HG03060 (cell line): ENCODE measurements at regions not wholly inside any gene's neighbourhood (a gene's known extent, or its start where the extent isn't known, plus 50 kb on each side); places are given as distances from the start of the nearest gene placed in this dataset.

Experiments
- ATAC-seq: cut with Tn5 transposase; IDR thresholded peaks from one replicate; pipeline ENCODE4 v1.9.1; 2021; ENCODE audit warnings: low read depth, moderate number of reproducible peaks; ENCODE audit not compliant: unreplicated experiment

DNA sequence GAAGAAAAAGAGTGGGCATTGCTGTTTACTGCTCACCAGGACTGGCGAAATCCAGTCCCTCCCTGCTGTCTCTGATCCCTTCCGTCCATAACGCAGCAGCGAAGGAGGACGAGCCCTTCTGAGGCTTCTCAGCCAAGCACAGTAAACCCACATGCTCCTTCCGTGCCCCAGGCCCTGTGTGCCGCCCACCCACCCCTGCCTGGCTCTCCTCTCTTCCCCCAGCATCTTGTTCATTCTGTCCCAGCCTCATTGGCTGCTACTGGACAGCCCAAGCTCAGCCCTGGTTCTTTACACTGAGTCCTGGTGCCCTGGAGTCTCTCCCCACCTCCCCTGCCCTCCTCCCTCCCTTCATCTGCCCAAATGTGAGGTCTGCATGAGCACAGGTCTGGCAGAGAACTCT is 559.7 kb downstream of the BRD1 start:
- ATAC-seq, result no peak

DNA sequence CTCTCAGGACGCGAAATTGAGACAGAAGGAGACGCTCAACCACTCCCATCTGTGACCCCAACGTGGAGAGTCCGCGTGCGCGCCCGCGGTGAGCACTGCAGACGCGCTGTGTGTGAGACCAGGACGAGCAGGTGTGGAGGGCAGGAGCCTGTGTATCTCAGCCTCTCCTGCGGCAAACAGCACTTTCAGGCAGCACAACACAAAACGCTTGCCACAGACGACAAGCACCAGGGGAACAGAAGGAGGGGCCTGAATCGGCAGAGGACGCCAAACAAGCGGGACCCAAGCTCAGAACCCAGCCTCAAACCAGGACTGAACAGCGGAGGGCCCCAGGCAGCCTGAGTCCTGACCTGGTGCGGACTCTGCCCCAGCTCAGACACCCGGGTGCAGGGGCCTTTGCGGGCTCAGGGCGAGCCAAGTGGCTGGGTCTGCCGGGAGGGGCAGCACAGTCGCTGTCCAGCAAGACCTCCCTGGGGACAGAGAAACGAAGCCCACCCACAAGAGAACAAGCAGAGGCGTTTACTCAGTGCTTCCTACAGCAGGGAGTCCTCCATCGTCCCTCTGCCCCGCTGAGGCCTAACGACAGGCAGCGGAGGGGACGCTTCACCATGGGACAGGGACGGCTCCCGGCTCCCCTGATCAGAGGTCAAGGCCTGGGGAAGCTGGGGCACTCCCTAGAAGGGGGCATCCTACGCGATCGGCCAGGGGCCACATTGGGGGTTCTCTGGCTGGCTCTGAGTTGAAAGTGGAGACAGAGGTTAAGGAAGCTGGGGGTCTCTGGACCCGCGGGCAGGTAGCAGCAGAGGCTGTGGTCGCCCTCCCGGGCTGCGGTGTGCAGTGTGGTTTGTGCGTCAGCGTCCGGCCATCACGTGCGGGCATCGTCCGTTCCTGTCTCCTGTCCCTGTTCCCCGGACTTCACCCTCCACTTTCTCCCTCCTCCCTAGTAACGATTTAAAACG is 560.8 kb downstream of the BRD1 start:
- ATAC-seq, result no peak

GRCh38 chr22:49264696-49265095 is 563.0 kb downstream of the BRD1 start:
- no peak for ATAC-seq

- no peak for ATAC-seq
These were observed 564.6 kb downstream of the BRD1 start for GRCh38 chr22:49263101-49263500.

DNA sequence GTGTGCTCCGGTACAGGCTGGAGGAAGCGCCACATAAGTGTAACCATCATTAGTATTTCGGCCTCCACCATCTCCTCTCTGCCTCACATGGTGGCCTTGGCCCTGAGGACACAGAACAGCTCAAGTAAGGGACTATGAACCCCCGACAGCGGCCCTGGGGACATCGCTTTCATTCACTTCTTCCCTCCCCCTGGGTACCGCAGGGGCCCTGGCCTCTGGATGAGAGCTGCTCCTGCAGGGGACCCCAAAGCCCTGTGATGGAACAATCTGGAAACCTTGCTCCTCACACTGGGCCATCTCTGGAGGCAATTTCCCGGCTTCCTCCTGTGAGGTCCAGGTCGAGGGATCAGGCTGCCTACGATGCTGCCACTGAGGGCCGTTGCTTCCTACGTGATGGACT is 565.5 kb downstream of the BRD1 start:
- ATAC-seq, result no peak

- ATAC-seq, result no peak
These were observed 566.1 kb downstream of the BRD1 start for GRCh38 chr22:49261616-49262015.

DNA sequence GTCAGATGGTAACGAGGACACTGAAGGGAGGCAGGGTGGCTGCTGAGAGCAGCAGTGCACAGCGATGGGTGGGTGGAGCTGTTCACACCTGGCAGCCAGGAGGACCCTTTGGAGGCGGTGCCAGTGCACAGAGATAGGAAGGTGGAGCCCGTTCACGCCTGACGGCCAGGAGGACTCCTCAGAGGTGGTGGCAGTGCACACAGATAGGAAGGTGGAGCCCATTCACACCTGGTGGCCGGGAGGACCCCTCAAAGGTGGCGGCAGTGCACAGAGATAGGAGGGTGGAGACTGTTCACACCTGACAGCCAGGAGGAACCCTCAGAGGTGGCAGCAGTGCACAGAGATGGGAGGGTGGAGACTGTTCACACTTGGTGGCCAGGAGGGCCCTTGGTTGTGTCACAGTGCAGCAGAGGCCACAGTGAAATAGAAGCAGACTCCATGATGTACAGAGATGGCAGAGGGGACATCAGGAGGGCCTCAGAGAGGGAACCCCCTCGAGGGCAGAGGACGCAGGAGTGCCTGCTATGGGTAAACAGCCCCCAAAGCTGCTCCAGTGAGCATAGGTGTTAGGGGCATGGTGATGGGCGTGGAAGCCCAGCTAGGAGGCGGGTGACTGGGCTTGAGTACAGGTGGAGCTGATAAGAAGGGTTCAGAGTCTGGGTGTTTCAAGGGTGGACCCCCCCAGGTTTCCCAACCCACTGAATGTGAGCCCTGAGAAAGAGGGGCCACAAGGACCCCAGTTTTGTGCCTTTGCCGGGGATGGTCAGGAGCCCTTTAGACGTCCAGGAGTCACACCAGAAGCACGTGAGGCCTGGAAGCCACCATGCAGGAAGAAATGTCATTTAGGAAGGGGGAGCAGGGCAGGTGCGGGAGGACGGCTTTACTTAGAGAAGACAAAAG is 566.7 kb downstream of the BRD1 start:
- no peak for ATAC-seq

- ATAC-seq, result no peak
These were observed 567.6 kb downstream of the BRD1 start for GRCh38 chr22:49259839-49260615.

DNA sequence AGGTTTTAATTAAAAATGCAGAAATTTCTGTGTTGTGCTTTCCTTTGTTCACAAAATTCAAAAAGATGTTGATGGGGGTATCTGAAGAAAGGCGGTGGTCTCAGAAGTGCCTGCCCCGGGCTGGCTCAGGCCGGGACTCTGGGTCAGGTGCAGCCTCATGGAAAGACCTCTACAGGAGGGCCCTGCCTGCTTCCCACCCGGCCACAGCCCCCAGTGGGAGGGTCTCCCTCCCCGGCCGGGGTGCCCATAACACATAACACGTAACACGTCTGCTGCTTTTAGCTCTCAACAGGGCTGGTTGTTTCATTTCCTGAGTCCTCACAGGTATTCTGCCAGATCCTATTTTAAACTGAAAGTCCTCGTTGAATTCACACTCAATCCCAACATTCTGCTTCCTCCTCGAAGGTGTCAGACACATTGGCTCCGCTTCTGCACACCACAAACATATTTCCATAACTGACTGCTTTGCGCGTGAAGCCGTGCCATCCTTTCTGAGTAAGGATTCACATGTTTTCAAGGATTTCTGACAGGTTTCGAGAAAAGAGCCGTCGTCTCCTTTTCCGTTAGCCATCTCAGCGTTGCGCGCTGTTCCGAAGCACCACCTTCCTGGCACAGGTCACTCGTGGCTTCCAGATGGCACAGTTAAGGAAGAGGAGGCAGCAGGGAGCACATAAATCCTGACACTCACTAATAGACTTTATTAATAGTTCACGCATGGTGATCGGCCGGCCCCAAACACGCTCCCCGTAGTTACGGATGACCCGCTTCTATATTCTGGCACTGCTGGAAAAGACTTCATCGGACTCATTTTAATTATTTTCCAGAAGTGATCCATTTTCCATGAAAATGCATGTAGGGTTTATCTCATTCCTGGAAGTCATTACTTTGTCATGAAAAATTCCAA is 569.3 kb downstream of the BRD1 start:
- no peak for ATAC-seq

GRCh38 chr22:49257551-49257961 is 570.1 kb downstream of the BRD1 start:
- no peak for ATAC-seq

DNA sequence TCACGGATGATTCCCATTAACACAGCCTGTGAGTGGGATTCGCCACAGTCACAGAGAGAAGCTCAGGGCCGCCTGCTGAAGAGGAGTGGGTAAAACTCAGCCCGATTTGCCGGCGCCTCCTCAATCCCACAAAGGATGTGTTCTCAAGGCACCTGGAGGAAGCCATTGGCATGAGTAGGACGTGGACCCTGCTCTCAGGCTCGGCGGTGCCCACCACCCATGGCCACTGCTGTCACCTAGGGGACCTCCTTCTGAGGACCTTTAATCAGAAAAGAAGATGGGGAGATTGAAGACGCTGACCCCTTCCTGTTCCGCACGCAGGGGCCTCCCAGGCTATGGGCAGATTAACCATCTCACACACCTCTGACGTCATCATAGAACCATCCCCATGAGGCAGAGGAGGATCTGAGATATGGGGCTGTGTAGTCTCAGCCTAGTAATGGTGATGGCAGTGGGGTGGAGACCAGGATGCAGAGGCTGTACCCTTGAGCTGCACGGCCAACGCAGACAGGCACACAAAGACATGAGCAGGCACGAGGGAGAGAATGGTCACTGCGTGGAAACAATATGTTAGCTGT is 571.8 kb downstream of the BRD1 start:
- no peak for ATAC-seq

- no peak for ATAC-seq
These were observed 572.5 kb downstream of the BRD1 start for GRCh38 chr22:49255154-49255553.

GRCh38 chr22:49253656-49254055 is 574.0 kb downstream of the BRD1 start:
- no peak for ATAC-seq

- ATAC-seq, result no peak
These were observed 576.3 kb downstream of the BRD1 start for GRCh38 chr22:49251371-49251770.

GRCh38 chr22:49247194-49247924 is 580.3 kb downstream of the BRD1 start:
- ATAC-seq, result no peak

DNA sequence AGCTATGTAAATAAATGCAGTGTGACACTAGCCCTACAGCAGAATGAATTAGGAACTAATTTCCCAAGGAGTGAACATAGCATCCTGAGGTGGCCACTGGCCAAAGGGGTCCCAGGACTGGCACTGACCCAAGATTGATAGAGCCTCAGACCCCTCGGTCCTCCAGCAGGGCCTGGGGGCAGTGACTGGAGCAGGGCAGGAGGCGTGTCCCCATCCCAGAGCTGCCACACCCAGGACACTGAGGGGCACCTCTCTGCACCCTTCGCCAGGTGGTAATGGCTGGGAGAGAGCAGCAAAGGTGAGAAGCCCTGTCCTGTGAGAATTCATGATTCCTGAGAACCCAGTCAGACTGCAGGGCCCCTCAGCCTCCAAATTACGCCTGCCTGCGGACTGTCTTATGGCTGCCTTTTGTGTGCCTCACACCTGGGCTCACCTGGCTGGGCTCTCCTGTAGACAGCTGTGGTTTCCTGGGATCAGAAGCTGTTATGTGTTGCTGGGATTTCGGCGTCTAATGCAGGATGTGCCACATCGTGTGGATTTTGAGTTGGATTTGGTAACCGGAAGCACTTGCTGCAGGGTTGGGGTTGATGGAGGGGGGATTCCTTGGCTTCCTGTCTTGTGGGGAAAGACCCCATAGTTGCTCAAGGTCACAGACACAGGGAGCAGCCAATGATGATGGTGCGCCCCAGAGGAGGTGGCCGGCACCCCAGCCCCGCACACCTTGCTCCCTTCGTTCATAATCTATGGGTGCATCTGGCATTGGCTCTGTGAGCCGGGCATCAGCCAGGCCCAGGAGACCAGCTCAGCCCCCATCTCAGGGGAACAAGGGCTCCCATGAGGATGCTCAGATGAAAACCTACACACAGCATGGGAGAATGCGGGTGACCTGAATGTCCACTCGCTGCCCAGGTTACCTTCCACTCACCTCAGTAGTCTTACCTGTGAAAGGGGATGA is 582.9 kb downstream of the BRD1 start:
- no peak for ATAC-seq

DNA sequence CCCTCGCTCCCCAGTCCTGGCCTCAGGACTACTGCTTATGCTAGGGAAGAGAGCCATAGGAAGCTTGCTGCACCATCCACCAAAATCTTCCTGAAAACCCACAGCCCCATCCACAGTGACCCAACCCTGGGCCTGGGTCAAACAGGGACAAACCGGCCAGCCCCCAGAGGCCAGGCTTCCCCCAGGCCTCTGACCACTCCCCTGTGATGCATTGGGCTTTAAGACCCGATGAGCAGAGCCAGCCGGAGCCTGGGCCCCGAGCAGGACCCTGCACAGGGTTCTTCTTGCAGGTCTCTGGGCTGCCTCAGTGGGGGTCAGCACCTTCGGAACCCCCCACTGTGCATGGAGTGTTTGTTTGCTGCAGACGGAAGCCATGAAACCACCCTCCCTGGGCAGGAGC is 583.7 kb downstream of the BRD1 start:
- no peak for ATAC-seq
